CD4-positive, alpha-beta T cell (primary cell): ENCODE measurements at regions not wholly inside any gene's neighbourhood (a gene's known extent, or its start where the extent isn't known, plus 50 kb on each side); places are given as distances from the start of the nearest gene placed in this dataset.

Source experiments
- ATAC-seq: fragments of 200-7000 bp; cut with Tn5 transposase; one replicate; pipeline ENCODE4 v1.10.0; 2022; ENCODE audit warnings: mild to moderate bottlenecking; ENCODE audit not compliant: poor library complexity
- CTCF ChIA-PET: fragments of 350-600 bp; sonication (Branson Sonifier 250); formaldehyde crosslinking; loops from one replicate; lab custom pipeline; 2021; ENCODE audit warnings: antibody characterized with exemption, inconsistent platforms; lab: Charles Lee
- POLR2A ChIA-PET: fragments of 350-600 bp; sonication (Branson Sonifier 250); formaldehyde crosslinking; loops from one replicate; lab custom pipeline; 2021; ENCODE audit warnings: antibody characterized with exemption, inconsistent platforms; lab: Charles Lee
- DNase-seq, 14 experiments: peaks; one replicate each; pipeline ENCODE4 v3.0.0-alpha.2; 2013 to 2020; ENCODE audit warnings: mixed read lengths in 2 of 14
- H3K27ac ChIP-seq, 2 donors: one replicate each; pipeline versions ENCODE4 v1.5.1 to v1.7.0; 2013; ENCODE audit warnings: low read length in 2 of 2, low read depth in 1 of 2, mild to moderate bottlenecking in 1 of 2
- H3K27me3 ChIP-seq, 2 experiments: 1 replicate in 1 of 2; 2 replicates in 1 of 2; pipeline versions ENCODE4 v1.6.1 to v1.7.0; 2013; ENCODE audit warnings: low read length in 2 of 2, control low read depth in 1 of 2, mild to moderate bottlenecking in 1 of 2, moderate library complexity in 1 of 2; ENCODE audit not compliant: insufficient read depth in 2 of 2, control insufficient read depth in 1 of 2
- H3K36me3 ChIP-seq: one replicate; pipeline ENCODE4 v1.6.1; 2013; ENCODE audit warnings: low read length, control low read depth; ENCODE audit not compliant: insufficient read depth
- H3K4me1 ChIP-seq: one replicate; pipeline ENCODE4 v1.6.1; 2013; ENCODE audit warnings: low read length, control low read depth; ENCODE audit not compliant: insufficient read depth
- H3K4me3 ChIP-seq: one replicate; pipeline ENCODE4 v1.5.1; 2013; ENCODE audit warnings: mild to moderate bottlenecking, low read length, moderate library complexity
- H3K9me3 ChIP-seq, 2 experiments: 1 replicate in 1 of 2; 2 replicates in 1 of 2; pipeline versions ENCODE4 v1.6.1 to v1.7.0; 2013; ENCODE audit warnings: low read length in 2 of 2, mild to moderate bottlenecking in 2 of 2, control low read depth in 1 of 2, moderate library complexity in 1 of 2; ENCODE audit not compliant: control insufficient read depth in 1 of 2, insufficient read depth in 1 of 2
- H3K27ac Mint-ChIP-seq: one replicate; pipeline ENCODE4 v1.8.0; 2020; ENCODE audit warnings: mixed read lengths
- H3K27me3 Mint-ChIP-seq: one replicate; pipeline ENCODE4 v1.8.0; 2021; ENCODE audit warnings: mixed read lengths
- H3K36me3 Mint-ChIP-seq: one replicate; pipeline ENCODE4 v1.8.0; 2021; ENCODE audit warnings: low read depth, mixed read lengths
- H3K4me1 Mint-ChIP-seq: one replicate; pipeline ENCODE4 v1.8.0; 2021; ENCODE audit warnings: low read depth, mixed read lengths
- H3K4me3 Mint-ChIP-seq: one replicate; pipeline ENCODE4 v1.8.0; 2020; ENCODE audit warnings: mild to moderate bottlenecking, mixed read lengths
- H3K9me3 Mint-ChIP-seq: one replicate; pipeline ENCODE4 v1.8.0; 2020; ENCODE audit warnings: mixed read lengths
- intact Hi-C, 2 experiments: fragments of 100-400 bp; cut with DNase I in 1 of 2; cut with micrococcal nuclease in 1 of 2; formaldehyde crosslinking; loops; one replicate each; pipeline versions ENCODE4 v1.15.1 to v1.9.0; 2023 to 2025; cut with DNase I, micrococcal nuclease
- TF ChIP-seq, protein P1 (sequence below): fragments of 200-600 bp; IDR thresholded peaks from one replicate; pipeline ENCODE4 v1.8.0; 2022; ENCODE audit warnings: antibody characterized with exemption, mild to moderate bottlenecking

DNA sequence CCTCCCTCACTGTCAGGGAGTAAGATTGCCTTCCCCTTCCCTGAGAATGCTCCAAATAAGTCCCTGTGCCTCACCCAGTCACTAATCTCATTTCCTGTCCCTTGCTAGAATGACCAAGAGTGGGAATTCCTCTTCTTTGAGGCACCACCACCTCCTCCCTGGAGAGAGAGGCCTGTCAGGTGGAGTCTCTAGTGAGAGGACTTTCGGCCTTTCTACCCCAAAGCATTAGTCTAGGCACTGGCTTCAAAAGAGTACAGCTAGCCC is 145.0 kb downstream of the PTPN20 start:
- Mint-ChIP-seq H3K36me3 (no peaks in the 10 kb centered on the region), H3K27ac (no peak overlapping the region), H3K4me3 (no peak overlapping the region), H3K4me1 (no peaks in the 10 kb centered on the region), H3K9me3 (no peaks in the 10 kb centered on the region), H3K27me3 (no peaks in the 10 kb centered on the region)
- no peaks in the 10 kb centered on the region for H3K27me3 ChIP-seq
- no peaks in the 10 kb centered on the region for H3K4me1 ChIP-seq
- TF ChIP-seq, protein P1, sequence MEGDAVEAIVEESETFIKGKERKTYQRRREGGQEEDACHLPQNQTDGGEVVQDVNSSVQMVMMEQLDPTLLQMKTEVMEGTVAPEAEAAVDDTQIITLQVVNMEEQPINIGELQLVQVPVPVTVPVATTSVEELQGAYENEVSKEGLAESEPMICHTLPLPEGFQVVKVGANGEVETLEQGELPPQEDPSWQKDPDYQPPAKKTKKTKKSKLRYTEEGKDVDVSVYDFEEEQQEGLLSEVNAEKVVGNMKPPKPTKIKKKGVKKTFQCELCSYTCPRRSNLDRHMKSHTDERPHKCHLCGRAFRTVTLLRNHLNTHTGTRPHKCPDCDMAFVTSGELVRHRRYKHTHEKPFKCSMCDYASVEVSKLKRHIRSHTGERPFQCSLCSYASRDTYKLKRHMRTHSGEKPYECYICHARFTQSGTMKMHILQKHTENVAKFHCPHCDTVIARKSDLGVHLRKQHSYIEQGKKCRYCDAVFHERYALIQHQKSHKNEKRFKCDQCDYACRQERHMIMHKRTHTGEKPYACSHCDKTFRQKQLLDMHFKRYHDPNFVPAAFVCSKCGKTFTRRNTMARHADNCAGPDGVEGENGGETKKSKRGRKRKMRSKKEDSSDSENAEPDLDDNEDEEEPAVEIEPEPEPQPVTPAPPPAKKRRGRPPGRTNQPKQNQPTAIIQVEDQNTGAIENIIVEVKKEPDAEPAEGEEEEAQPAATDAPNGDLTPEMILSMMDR: no peak
- no peak overlapping the region for H3K27ac ChIP-seq
- intact Hi-C loops: no loop called here
- no peak overlapping the region for H3K4me3 ChIP-seq
- no peaks in the 10 kb centered on the region for H3K36me3 ChIP-seq
- no peaks in the 10 kb centered on the region for H3K9me3 ChIP-seq
- ChIA-PET POLR2A (no interaction called here), CTCF (no interaction called here)
- DNase-seq (no peak), ATAC-seq (no peak)

GRCh38 chr10:47057471-47057870 is 146.2 kb downstream of the PTPN20 start:
- Histone ChIP-seq H3K9me3 (no peaks in the 10 kb centered on the region), H3K36me3 (no peaks in the 10 kb centered on the region), H3K27me3 (no peaks in the 10 kb centered on the region), H3K27ac (no peak overlapping the region), H3K4me3 (no peak overlapping the region), H3K4me1 (no peaks in the 10 kb centered on the region)
- intact Hi-C loops: no loop called here
- Mint-ChIP-seq H3K4me1 (no peaks in the 10 kb centered on the region), H3K9me3 (no peaks in the 10 kb centered on the region), H3K27ac (no peak overlapping the region), H3K4me3 (no peak overlapping the region), H3K36me3 (no peaks in the 10 kb centered on the region), H3K27me3 (no peaks in the 10 kb centered on the region)
- POLR2A ChIA-PET: no interaction called here
- DNase-seq (no peak), ATAC-seq (no peak)
- CTCF ChIA-PET: no interaction called here
- TF ChIP-seq, protein P1: no peak

DNA sequence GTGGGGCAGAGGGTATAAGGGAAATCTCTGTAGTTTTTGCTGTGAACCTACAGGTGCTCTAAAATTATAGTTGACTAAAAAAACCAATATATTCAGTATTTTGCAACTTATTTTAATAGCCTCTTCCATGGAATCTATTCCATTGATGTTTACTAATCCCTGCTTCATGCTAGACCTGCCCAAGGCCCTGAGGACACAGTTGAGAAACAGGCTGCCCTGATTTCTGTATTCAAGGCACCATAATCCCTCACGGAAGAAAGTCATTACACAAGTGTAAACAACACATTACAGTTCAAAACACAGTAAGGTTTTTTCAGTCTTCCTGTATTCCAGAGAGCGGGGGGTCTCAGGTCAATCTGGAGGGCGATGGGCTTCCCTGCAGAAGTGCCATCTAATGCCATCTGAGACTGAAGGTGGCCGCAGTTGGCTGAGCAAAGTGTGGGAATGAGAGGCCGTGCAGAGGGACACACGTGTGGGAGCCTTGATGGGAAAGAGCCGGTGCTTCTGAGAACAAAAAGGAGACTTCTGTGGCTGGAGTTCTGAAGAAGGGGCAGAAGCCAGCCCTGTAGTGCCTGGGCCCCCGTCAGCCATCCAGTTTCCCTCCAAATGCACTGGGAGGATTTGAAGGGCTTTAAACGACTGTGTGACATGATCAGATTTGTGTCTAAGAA is 146.9 kb downstream of the PTPN20 start:
- Mint-ChIP-seq H3K36me3 (no peaks in the 10 kb centered on the region), H3K27me3 (no peaks in the 10 kb centered on the region), H3K4me3 (no peak overlapping the region), H3K27ac (no peak overlapping the region), H3K4me1 (no peaks in the 10 kb centered on the region), H3K9me3 (no peaks in the 10 kb centered on the region)
- intact Hi-C loops: no loop called here
- no peaks in the 10 kb centered on the region for H3K4me1 ChIP-seq
- no peak overlapping the region for H3K4me3 ChIP-seq
- DNase-seq: no peak
- POLR2A ChIA-PET: no interaction called here
- CTCF ChIA-PET: no interaction called here
- no peaks in the 10 kb centered on the region for H3K27me3 ChIP-seq
- ATAC-seq: no peak
- no peak overlapping the region for H3K27ac ChIP-seq
- H3K9me3 ChIP-seq: no peaks in the 10 kb centered on the region
- no peaks in the 10 kb centered on the region for H3K36me3 ChIP-seq
- TF ChIP-seq, protein P1: no peak
